ENCODE measurements at regions not wholly inside any gene's neighbourhood (a gene's known extent, or its start where the extent isn't known, plus 50 kb on each side); places are given as distances from the start of the nearest gene placed in this dataset.

- TF ChIP-seq CTCF (IDR thresholded peaks at IDR 0.05) (no peak), POLR2A (IDR thresholded peaks at IDR 0.05) (no peak)
Measured at GRCh38 chr11:95641495-95641894, 148.1 kb downstream of the FAM76B start.

Data from esophagus squamous epithelium (tissue), 4 donors.